Neutrophil (primary cell): ENCODE measurements at regions not wholly inside any gene's neighbourhood (a gene's known extent, or its start where the extent isn't known, plus 50 kb on each side); places are given as distances from the start of the nearest gene placed in this dataset.
"Not testable (repeated sequence)": the region's sequence is repeated elsewhere in the genome, so short reads cannot be mapped to it uniquely, and the experiment has no call there.

Experiments used
- H3K27ac ChIP-seq: fragments of 200-600 bp; sonication (generic); 2 replicates; pipeline ENCODE4 v1.5.1; 2016; ENCODE audit warnings: mild to moderate bottlenecking, moderate library complexity
- H3K27me3 ChIP-seq: fragments of 200-600 bp; sonication (generic); 2 replicates; pipeline ENCODE4 v1.6.0; 2016; ENCODE audit warnings: mild to moderate bottlenecking
- H3K36me3 ChIP-seq: fragments of 200-600 bp; sonication (generic); 2 replicates; pipeline ENCODE4 v1.5.1; 2017
- H3K4me1 ChIP-seq, 2 experiments: fragments of 200-600 bp in 1 of 2; sonication (generic) in 1 of 2; 1 replicate in 1 of 2; 2 replicates in 1 of 2; pipeline versions ENCODE4 v1.5.1 to v1.6.1; 2013 to 2016; ENCODE audit warnings: low read depth in 1 of 2, low read length in 1 of 2, mild to moderate bottlenecking in 1 of 2, moderate library complexity in 1 of 2; ENCODE audit not compliant: control insufficient read depth in 1 of 2, insufficient read depth in 1 of 2
- H3K4me3 ChIP-seq, 2 experiments: fragments of 200-600 bp in 1 of 2; sonication (generic) in 1 of 2; 1 replicate in 1 of 2; 2 replicates in 1 of 2; pipeline ENCODE4 v1.5.1; 2013 to 2016; ENCODE audit warnings: low read depth in 1 of 2, low read length in 1 of 2, mild to moderate bottlenecking in 1 of 2, moderate library complexity in 1 of 2
- H3K9me3 ChIP-seq: fragments of 200-600 bp; sonication (generic); 2 replicates; pipeline ENCODE4 v1.5.1; 2016

DNA sequence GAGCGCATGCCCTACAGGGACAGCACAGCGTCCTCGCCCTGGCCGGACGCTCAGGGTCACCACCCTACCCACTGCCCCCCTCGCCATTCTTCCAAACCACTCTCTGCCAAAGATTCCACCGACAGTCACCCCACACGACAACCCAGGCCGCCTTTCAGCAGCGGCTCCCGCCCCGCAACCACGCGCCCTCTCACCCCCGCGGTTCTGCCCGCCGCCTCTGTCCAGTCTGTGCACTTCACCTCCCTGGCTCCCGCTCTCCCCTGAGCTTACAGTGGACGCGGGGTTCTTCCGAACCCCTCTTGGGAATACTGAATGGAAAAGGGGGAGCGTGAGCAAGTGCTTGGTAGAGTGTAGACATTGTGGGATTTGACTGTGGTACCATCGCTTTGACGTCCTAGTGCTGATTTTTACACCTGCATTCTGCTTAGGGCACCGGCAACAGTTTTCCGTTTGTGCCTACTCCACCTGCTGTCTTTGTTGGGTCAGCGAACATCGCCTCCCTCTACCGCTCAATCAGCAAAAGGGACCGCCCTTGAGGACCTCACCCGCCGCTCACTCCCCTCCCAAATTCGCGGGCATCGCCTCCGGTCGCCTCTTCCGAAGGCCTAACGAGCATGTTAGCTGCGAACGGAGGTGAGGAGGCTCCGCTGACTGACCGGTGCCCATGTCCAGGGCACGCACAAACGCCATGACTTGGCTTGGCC, 119.1 kb downstream of the PPIAL4A start:
- Histone ChIP-seq H3K4me3 (peak overlapping the region; percentile 35 to 55), H3K27me3 (peaks cover 35% of the 10 kb centered on the region)
- H3K4me1 ChIP-seq, H3K9me3 ChIP-seq, H3K27ac ChIP-seq, H3K36me3 ChIP-seq: not testable (repeated sequence)

DNA sequence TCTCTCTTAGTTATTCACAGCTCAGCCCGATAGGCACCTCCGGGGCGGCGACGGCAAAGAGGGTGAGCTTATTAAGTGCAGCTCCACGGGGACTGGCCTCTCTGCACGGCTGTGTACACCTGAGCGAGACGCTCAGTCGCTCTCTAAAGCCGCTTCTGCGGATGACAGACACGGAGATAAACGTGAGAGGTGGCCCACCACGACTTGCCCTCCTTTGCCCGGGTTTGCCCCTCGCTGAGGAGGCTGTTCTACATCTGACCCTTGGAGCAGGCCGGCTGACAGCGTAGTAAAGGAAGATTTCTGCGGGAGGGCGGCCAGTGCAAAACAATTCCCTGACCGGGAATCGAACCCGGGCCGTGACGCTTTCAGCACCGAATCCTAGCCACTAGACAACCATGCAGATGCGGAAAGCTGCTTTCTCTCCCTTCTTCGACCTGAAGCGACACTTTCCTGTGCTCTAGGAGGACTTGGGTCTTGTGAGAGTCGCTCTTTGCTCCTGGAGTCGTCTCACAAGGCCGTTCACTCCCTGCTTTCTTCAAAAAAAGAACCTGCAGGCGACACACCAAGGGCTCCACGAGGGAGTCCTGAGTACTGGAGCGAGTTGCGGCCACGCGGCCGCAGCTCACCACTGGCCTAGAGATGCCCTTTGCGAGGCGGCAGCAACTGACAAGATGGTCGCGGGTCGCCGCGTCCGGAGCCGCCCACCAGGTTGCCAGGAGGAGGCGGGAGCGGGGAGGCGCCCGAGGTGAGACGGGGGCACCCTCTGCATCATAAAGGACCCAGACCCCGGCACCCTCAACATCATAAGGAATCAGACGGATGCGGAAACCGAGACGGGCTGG, 119.9 kb downstream of the PPIAL4A start:
- H3K27ac ChIP-seq, H3K9me3 ChIP-seq, H3K36me3 ChIP-seq, H3K4me1 ChIP-seq: not testable (repeated sequence)
- H3K27me3 ChIP-seq = peaks cover 35% of the 10 kb centered on the region
- H3K4me3 ChIP-seq = peak overlapping the region; percentile 35 to 55

GRCh38 chr1:121010141-121010540, 120.6 kb downstream of the PPIAL4A start:
- not testable (repeated sequence) for H3K4me1 ChIP-seq, H3K27ac ChIP-seq, H3K4me3 ChIP-seq, H3K36me3 ChIP-seq, H3K9me3 ChIP-seq
- peaks cover 35% of the 10 kb centered on the region for H3K27me3 ChIP-seq

GRCh38 chr1:121013181-121013580, 123.6 kb downstream of the PPIAL4A start:
- H3K36me3 ChIP-seq, H3K27ac ChIP-seq, H3K9me3 ChIP-seq, H3K4me1 ChIP-seq, H3K4me3 ChIP-seq: not testable (repeated sequence)
- peaks cover 17% of the 10 kb centered on the region for H3K27me3 ChIP-seq

DNA sequence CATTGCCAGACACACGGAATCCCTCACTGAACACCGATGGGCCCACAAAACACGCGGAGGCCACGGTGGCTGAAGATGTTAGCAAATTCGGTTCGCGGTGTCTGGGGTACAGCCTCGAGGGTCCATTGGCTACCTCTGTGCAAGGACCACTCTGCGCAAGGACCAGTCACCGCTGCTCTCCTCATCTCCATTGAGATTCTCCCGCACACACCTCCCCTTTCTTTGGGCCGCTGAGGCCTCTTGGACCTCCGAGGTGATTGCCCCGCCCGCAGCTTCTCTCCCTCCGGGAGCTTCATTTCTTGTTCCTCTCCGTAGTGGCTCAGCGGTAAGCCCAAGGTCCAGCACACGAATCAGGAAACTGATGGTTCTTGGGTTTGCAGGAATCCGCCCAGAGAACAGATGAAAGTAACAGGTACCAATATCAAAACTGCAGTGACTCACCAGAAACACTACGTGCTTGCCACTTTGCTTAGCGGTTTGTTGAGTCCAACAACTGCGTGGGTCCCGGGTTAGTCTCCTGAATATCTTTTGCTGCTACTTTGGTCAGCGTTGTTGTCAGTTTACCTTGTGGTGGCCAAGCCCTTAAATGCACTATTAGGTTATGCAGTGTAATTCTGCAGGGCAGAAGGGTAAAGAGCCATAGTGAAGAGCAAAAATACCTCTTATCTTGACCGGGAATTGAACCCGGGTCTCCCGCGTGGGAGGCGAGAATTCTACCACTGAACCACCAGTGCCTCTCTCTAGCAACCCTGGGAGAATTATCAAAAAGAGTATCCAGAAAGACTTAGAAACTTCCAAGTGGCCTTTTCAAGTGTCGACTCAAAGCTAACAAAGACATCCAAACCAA, 126.8 kb downstream of the PPIAL4A start:
- not testable (repeated sequence) for H3K36me3 ChIP-seq, H3K27me3 ChIP-seq, H3K27ac ChIP-seq, H3K4me1 ChIP-seq, H3K4me3 ChIP-seq, H3K9me3 ChIP-seq

DNA sequence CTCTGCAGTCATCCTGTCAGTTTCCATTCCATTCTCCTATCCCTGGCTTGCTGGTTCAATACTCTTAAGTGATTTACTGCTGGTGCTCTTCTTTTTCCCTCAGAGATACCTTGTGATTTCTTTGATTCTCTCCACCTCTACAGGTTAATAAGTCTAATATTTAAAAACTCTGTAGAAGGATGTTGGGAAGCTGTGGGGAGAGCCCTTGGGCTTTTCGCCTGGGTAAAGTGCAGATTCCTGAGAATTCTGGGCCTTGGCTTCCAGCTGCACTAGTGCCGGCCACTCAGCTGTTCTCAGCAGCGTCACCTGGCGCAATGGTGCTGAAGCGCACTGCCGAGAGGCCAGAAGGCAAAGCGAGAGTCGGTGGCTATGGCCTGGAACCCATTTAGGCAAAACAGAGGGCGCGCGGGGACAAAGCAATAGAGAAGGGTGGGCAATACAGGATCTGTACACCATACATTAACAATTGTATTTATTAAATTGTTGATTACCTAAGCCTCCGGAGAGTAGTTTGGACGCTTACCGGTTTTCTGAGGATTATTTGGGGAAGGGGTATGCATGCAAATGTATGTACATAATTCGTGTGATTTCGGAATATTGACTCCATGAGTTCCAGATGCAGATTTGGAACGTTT, 130.3 kb downstream of the PPIAL4A start:
- H3K9me3 ChIP-seq, H3K4me3 ChIP-seq: not testable (repeated sequence)

GRCh38 chr1:121020350-121021236, 131.0 kb downstream of the PPIAL4A start:
- not testable (repeated sequence) for H3K4me3 ChIP-seq, H3K27me3 ChIP-seq, H3K36me3 ChIP-seq, H3K4me1 ChIP-seq, H3K9me3 ChIP-seq, H3K27ac ChIP-seq

More for the DNA sequence above, 130.3 kb downstream of the PPIAL4A start:
- H3K36me3 ChIP-seq, H3K4me1 ChIP-seq, H3K27ac ChIP-seq, H3K27me3 ChIP-seq: not testable (repeated sequence)

- not testable (repeated sequence) for H3K36me3 ChIP-seq, H3K9me3 ChIP-seq, H3K4me1 ChIP-seq, H3K27ac ChIP-seq, H3K4me3 ChIP-seq, H3K27me3 ChIP-seq
Measured at GRCh38 chr1:121021716-121022115, 132.1 kb downstream of the PPIAL4A start.

DNA sequence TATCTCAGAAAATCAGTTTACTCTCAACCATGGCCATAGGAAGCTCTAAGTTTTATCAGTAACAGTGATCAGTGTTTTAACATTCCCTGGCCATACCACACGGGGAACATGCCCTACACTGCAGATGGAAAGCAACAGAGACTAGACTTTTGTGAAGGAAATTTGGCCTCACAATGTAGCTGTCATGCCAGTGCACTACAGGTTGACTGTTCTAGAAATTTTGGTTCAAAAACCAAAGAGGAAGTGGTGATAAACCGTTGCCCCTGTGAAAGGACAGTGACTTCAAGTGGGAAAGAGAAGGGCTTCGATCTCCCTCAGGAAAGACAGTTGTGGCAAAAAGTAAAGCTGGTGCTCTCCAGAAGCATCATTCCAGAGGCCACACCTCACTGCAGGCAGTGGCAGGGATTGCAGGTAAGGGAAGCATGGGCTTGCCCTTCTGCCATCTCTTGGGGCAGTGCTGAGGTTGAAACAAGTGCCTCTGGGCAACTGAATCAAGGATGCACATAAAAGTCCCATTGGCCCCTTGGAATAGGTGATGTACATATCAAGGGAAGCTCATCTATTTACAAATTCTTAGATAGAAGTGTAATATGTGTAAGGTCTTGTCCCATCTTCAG, 143.4 kb downstream of the PPIAL4A start:
- not testable (repeated sequence) for H3K27me3 ChIP-seq, H3K27ac ChIP-seq, H3K4me1 ChIP-seq, H3K9me3 ChIP-seq, H3K36me3 ChIP-seq, H3K4me3 ChIP-seq

GRCh38 chr1:121036792-121037191, 147.2 kb downstream of the PPIAL4A start:
- H3K4me3 ChIP-seq, H3K36me3 ChIP-seq, H3K4me1 ChIP-seq, H3K9me3 ChIP-seq, H3K27ac ChIP-seq, H3K27me3 ChIP-seq: not testable (repeated sequence)

DNA sequence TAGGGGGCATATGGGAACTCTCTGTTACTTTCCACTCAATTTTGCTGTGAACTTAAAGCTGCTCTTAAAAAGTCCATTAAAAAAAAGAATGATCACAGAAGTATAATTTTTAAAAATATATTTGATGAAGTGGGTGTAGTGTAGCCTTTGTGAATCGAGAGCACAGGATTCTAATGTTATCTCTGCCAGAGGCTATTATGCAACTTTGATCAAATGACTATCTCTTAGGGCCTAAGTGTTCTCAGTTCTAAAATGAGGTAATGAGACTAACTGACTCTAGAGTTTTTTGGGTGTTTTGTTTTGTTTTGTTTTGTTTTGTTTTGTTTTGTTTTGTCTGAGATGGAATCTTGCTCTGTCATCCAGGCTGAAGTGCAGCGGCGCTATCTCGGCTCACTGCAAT, 143.2 kb downstream of the FAM72B start:
- H3K4me3 ChIP-seq, H3K36me3 ChIP-seq, H3K4me1 ChIP-seq, H3K27ac ChIP-seq, H3K27me3 ChIP-seq, H3K9me3 ChIP-seq: not testable (repeated sequence)

DNA sequence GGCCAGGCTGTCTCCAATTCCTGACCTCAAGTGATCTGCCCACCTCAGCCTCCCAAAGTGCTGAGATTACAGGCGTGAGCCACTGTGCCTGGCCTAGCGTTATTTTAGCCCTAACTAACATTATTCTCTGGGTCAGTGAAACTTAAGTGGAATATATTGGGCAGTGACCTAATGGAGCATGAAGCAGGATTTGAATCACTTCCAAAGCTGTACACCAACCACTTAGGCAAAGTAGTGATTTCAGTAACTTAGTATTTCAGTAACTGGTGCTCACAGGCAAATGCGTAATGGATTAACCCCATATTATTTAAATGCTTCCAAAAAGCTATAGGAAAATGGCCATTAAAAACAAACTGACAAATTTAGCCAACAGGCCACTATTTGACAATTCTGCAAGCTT, 142.6 kb downstream of the FAM72B start:
- not testable (repeated sequence) for H3K9me3 ChIP-seq, H3K4me3 ChIP-seq, H3K4me1 ChIP-seq, H3K27me3 ChIP-seq, H3K36me3 ChIP-seq, H3K27ac ChIP-seq
